Stimulated activated CD8-positive, alpha-beta memory T cell treated with anti-CD3 and anti-CD28 coated beads, Interleukin-7, amount 100 ng/mL, for 48 hours (primary cell): ENCODE measurements at regions not wholly inside any gene's neighbourhood (a gene's known extent, or its start where the extent isn't known, plus 50 kb on each side); places are given as distances from the start of the nearest gene placed in this dataset.
"Not testable (repeated sequence)": the region's sequence is repeated elsewhere in the genome, so short reads cannot be mapped to it uniquely, and the experiment has no call there.

ENCODE experiments used
- DNase-seq, 2 donors: peaks; one replicate each; pipeline ENCODE4 v3.0.0-alpha.2; 2020; ENCODE audit warnings: low read depth in 1 of 2; ENCODE audit errors: extremely low read depth in 1 of 2

GRCh38 chr9:2493109-2493508, 128.5 kb upstream of the VLDLR start:
- no peak for DNase-seq

GRCh38 chr9:2493529-2493928, 128.1 kb upstream of the VLDLR start:
- DNase-seq = no peak

GRCh38 chr9:2494562-2494961, 127.0 kb upstream of the VLDLR start:
- DNase-seq = no peak

- DNase-seq = no peak
Observed at GRCh38 chr9:2495221-2496005, 126.2 kb upstream of the VLDLR start.

GRCh38 chr9:2496169-2496568, 125.4 kb upstream of the VLDLR start:
- no peak for DNase-seq

GRCh38 chr9:2496934-2497333, 124.7 kb upstream of the VLDLR start:
- no peak for DNase-seq

- DNase-seq = no peak
Observed at GRCh38 chr9:2497666-2498400, 123.8 kb upstream of the VLDLR start.

- DNase-seq = no peak
Observed at GRCh38 chr9:2502210-2502609, 119.4 kb upstream of the VLDLR start.

- no peak for DNase-seq
Observed at GRCh38 chr9:2502760-2503159, 118.8 kb upstream of the VLDLR start.

GRCh38 chr9:2506321-2506720, 115.3 kb upstream of the VLDLR start:
- DNase-seq = no peak

GRCh38 chr9:2523591-2523990, 98.0 kb upstream of the VLDLR start:
- DNase-seq = no peak

GRCh38 chr9:2524601-2525000, 97.0 kb upstream of the VLDLR start:
- DNase-seq = no peak

GRCh38 chr9:2525147-2525546, 96.4 kb upstream of the VLDLR start:
- DNase-seq = no peak

GRCh38 chr9:2526071-2526828, 95.3 kb upstream of the VLDLR start:
- no peak for DNase-seq

GRCh38 chr9:2531481-2531880, 90.1 kb upstream of the VLDLR start:
- no peak for DNase-seq

GRCh38 chr9:2536511-2536910, 85.1 kb upstream of the VLDLR start:
- no peak for DNase-seq

- DNase-seq = no peak
Observed at GRCh38 chr9:2545881-2546490, 75.6 kb upstream of the VLDLR start.

GRCh38 chr9:2555899-2556600, 65.5 kb upstream of the VLDLR start:
- DNase-seq = not testable (repeated sequence)

GRCh38 chr9:2557693-2558092, 63.9 kb upstream of the VLDLR start:
- DNase-seq = no peak
